ENCODE measurements at regions not wholly inside any gene's neighbourhood (a gene's known extent, or its start where the extent isn't known, plus 50 kb on each side); places are given as distances from the start of the nearest gene placed in this dataset.

DNA sequence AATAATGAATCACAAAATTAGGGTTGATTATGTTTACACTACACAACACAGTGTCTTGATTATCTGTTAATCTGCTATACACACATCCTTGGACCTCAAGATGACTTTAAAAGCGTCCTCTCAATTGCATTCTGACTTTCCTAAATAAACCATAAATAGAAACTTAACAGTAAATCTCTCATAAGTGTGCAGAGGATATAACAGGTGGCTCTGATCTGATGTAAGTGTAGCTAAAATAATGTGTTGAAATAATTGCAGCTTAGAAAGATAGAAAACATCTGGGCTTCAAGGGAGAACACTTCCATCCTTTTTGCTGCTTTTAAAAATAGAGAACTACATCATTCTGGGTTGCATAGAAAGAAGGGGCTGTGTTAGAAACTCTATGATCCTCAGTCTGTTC is 78.4 kb upstream of the EFEMP1 start:
- no peak for TF ChIP-seq CTCF (IDR thresholded peaks at IDR 0.05; ENCODE audit: insufficient read depth, low read length, severe bottlenecking)
- no peak for FAIRE-seq
- no peaks in the 10 kb centered on the region for H3K27me3 ChIP-seq (ENCODE audit: control insufficient read depth, insufficient read depth, low read length)
- no peak overlapping the region for H3K4me3 ChIP-seq (ENCODE audit: low read depth, low read length)
- no peak for DNase-seq (ENCODE audit: low read depth)
- no peaks in the 10 kb centered on the region for H3K36me3 ChIP-seq (ENCODE audit: control insufficient read depth, insufficient read depth, low read length)

- FAIRE-seq (no peak), DNase-seq (ENCODE audit: low read depth) (peak; percentile 46)
- Histone ChIP-seq H3K36me3 (ENCODE audit: control insufficient read depth, insufficient read depth, low read length) (no peaks in the 10 kb centered on the region), H3K4me3 (ENCODE audit: low read depth, low read length) (no peak overlapping the region), H3K27me3 (ENCODE audit: control insufficient read depth, insufficient read depth, low read length) (no peaks in the 10 kb centered on the region)
- TF ChIP-seq CTCF (IDR thresholded peaks at IDR 0.05; ENCODE audit: insufficient read depth, low read length, severe bottlenecking) = no peak
Observed at GRCh38 chr2:56008661-56009431, 85.3 kb upstream of the EFEMP1 start.

DNA sequence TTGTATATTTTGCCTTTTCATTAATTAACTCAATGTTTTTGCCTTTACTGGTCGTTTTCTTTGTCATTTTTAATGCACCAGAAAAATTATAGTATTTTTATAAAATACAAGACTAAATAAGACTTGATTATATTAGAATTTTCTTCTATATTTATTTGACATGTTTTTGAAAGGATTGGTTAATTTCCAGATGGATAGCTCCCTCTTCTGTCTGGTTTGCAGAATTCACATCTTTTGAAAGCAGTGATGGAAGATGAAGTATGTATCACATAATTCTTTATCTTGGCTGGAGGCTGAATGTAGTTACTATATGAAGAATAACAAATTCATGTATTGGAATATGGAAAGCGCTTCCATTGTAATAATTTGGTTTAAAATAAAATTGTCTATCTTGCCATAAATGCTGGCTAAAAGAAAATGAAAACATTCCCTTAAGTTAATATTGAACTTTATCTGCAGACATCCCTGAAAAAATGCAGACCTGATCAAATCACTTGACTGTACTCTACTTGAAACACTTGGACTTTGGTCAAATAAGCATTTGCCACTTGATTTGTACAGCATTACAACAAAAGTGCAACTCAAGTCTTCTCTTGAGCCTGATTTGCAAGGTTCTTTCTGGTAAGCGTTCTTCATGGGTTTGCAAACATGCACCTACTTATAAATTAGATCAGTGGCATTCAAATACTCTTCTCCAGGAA is 86.3 kb upstream of the EFEMP1 start:
- Histone ChIP-seq H3K27me3 (ENCODE audit: control insufficient read depth, insufficient read depth, low read length) (no peaks in the 10 kb centered on the region), H3K36me3 (ENCODE audit: control insufficient read depth, insufficient read depth, low read length) (no peaks in the 10 kb centered on the region), H3K4me3 (ENCODE audit: low read depth, low read length) (no peak overlapping the region)
- no peak for FAIRE-seq
- TF ChIP-seq CTCF (IDR thresholded peaks at IDR 0.05; ENCODE audit: insufficient read depth, low read length, severe bottlenecking) = peak; percentile 25
- DNase-seq (ENCODE audit: low read depth) = peak; percentile 65

GRCh38 chr2:56011624-56012023 is 88.0 kb upstream of the EFEMP1 start:
- DNase-seq (ENCODE audit: low read depth) = no peak
- no peak for FAIRE-seq
- no peak for TF ChIP-seq CTCF (IDR thresholded peaks at IDR 0.05; ENCODE audit: insufficient read depth, low read length, severe bottlenecking)
- Histone ChIP-seq H3K27me3 (ENCODE audit: control insufficient read depth, insufficient read depth, low read length) (no peaks in the 10 kb centered on the region), H3K4me3 (ENCODE audit: low read depth, low read length) (no peak overlapping the region), H3K36me3 (ENCODE audit: control insufficient read depth, insufficient read depth, low read length) (no peaks in the 10 kb centered on the region)

- Histone ChIP-seq H3K36me3 (ENCODE audit: control insufficient read depth, insufficient read depth, low read length) (no peaks in the 10 kb centered on the region), H3K27me3 (ENCODE audit: control insufficient read depth, insufficient read depth, low read length) (no peaks in the 10 kb centered on the region), H3K4me3 (ENCODE audit: low read depth, low read length) (no peak overlapping the region)
- FAIRE-seq (no peak), DNase-seq (ENCODE audit: low read depth) (no peak)
- no peak for TF ChIP-seq CTCF (IDR thresholded peaks at IDR 0.05; ENCODE audit: insufficient read depth, low read length, severe bottlenecking)
Observed at GRCh38 chr2:56012221-56012765, 88.7 kb upstream of the EFEMP1 start.
